ENCODE measurements at regions not wholly inside any gene's neighbourhood (a gene's known extent, or its start where the extent isn't known, plus 50 kb on each side); places are given as distances from the start of the nearest gene placed in this dataset.
"Not testable (repeated sequence)": the region's sequence is repeated elsewhere in the genome, so short reads cannot be mapped to it uniquely, and the experiment has no call there.

- H3K36me3 ChIP-seq (ENCODE audit: control insufficient read depth in 1 of 2, insufficient read depth in 2 of 2, low read length in 1 of 2); H3K4me3 ChIP-seq (ENCODE audit: low read length in 2 of 2); ATAC-seq (ENCODE audit: low FRiP score); intact Hi-C loops (cut with DNase I); H3K27ac ChIP-seq (ENCODE audit: low read depth in 1 of 2, low read length in 2 of 2); DNase-seq; H3K9me3 ChIP-seq (ENCODE audit: control insufficient read depth, low read length); H3K4me1 ChIP-seq (ENCODE audit: control insufficient read depth in 1 of 2, insufficient read depth in 2 of 2, low read length in 2 of 2); H3K27me3 ChIP-seq (ENCODE audit: control insufficient read depth in 1 of 2, insufficient read depth in 2 of 2, low read length in 1 of 2): not testable (repeated sequence)
- 85 to 90% methylated on average over 3 of the region's 3 CpGs for WGBS, 2 donors
These were observed 461.7 kb upstream of the CDH4 start for GRCh38 chr20:60790339-60790738.

GRCh38 chr20:60791823-60792222, 460.2 kb upstream of the CDH4 start:
- DNase-seq, result no peak
- Histone ChIP-seq H3K4me1 (ENCODE audit: control insufficient read depth in 1 of 2, insufficient read depth in 2 of 2, low read length in 2 of 2) (no peaks in the 10 kb centered on the region), H3K27ac (ENCODE audit: low read depth in 1 of 2, low read length in 2 of 2) (no peak overlapping the region), H3K27me3 (ENCODE audit: control insufficient read depth in 1 of 2, insufficient read depth in 2 of 2, low read length in 1 of 2) (no peaks in the 10 kb centered on the region), H3K9me3 (ENCODE audit: control insufficient read depth, low read length) (no peaks in the 10 kb centered on the region), H3K4me3 (ENCODE audit: low read length in 2 of 2) (no peak overlapping the region), H3K36me3 (ENCODE audit: control insufficient read depth in 1 of 2, insufficient read depth in 2 of 2, low read length in 1 of 2) (no peaks in the 10 kb centered on the region)
- no peak for ATAC-seq (ENCODE audit: low FRiP score)
- 81 to 88% methylated on average over 1 of the region's 1 CpG for WGBS, 2 donors
- intact Hi-C loops (cut with DNase I), result no loop called here

GRCh38 chr20:60792941-60793340, 459.1 kb upstream of the CDH4 start:
- intact Hi-C loops (cut with DNase I), result no loop called here
- Histone ChIP-seq H3K4me1 (ENCODE audit: control insufficient read depth in 1 of 2, insufficient read depth in 2 of 2, low read length in 2 of 2) (no peaks in the 10 kb centered on the region), H3K27me3 (ENCODE audit: control insufficient read depth in 1 of 2, insufficient read depth in 2 of 2, low read length in 1 of 2) (no peaks in the 10 kb centered on the region), H3K4me3 (ENCODE audit: low read length in 2 of 2) (no peak overlapping the region), H3K36me3 (ENCODE audit: control insufficient read depth in 1 of 2, insufficient read depth in 2 of 2, low read length in 1 of 2) (no peaks in the 10 kb centered on the region), H3K9me3 (ENCODE audit: control insufficient read depth, low read length) (no peaks in the 10 kb centered on the region), H3K27ac (ENCODE audit: low read depth in 1 of 2, low read length in 2 of 2) (no peak overlapping the region)
- DNase-seq (no peak), ATAC-seq (ENCODE audit: low FRiP score) (no peak)
- 75 to 82% methylated on average over 6 of the region's 6 CpGs for WGBS, 2 donors

GRCh38 chr20:60794674-60795073, 457.4 kb upstream of the CDH4 start:
- H3K4me3 ChIP-seq (ENCODE audit: low read length in 2 of 2), result no peak overlapping the region
- intact Hi-C loops (cut with DNase I), result no loop called here
- H3K4me1 ChIP-seq (ENCODE audit: control insufficient read depth in 1 of 2, insufficient read depth in 2 of 2, low read length in 2 of 2), result no peaks in the 10 kb centered on the region
- no peaks in the 10 kb centered on the region for H3K9me3 ChIP-seq (ENCODE audit: control insufficient read depth, low read length)
- DNase-seq, result no peak
- no peaks in the 10 kb centered on the region for H3K27me3 ChIP-seq (ENCODE audit: control insufficient read depth in 1 of 2, insufficient read depth in 2 of 2, low read length in 1 of 2)
- WGBS, 2 donors, result 77 to 86% methylated on average over 4 of the region's 4 CpGs
- no peak for ATAC-seq (ENCODE audit: low FRiP score)
- no peak overlapping the region for H3K27ac ChIP-seq (ENCODE audit: low read depth in 1 of 2, low read length in 2 of 2)
- H3K36me3 ChIP-seq (ENCODE audit: control insufficient read depth in 1 of 2, insufficient read depth in 2 of 2, low read length in 1 of 2), result no peaks in the 10 kb centered on the region

- Histone ChIP-seq H3K27ac (ENCODE audit: low read depth in 1 of 2, low read length in 2 of 2) (no peak overlapping the region), H3K9me3 (ENCODE audit: control insufficient read depth, low read length) (peaks cover 1% of the 10 kb centered on the region), H3K36me3 (ENCODE audit: control insufficient read depth in 1 of 2, insufficient read depth in 2 of 2, low read length in 1 of 2) (no peaks in the 10 kb centered on the region), H3K4me3 (ENCODE audit: low read length in 2 of 2) (no peak overlapping the region), H3K27me3 (ENCODE audit: control insufficient read depth in 1 of 2, insufficient read depth in 2 of 2, low read length in 1 of 2) (no peaks in the 10 kb centered on the region), H3K4me1 (ENCODE audit: control insufficient read depth in 1 of 2, insufficient read depth in 2 of 2, low read length in 2 of 2) (no peaks in the 10 kb centered on the region)
- intact Hi-C loops (cut with DNase I), result no loop called here
- DNase-seq (no peak), ATAC-seq (ENCODE audit: low FRiP score) (no peak)
- 58 to 73% methylated on average over 1 of the region's 1 CpG for WGBS, 2 donors
These were observed 456.4 kb upstream of the CDH4 start for GRCh38 chr20:60795651-60796050.

- intact Hi-C loops (cut with DNase I), result no loop called here
- ATAC-seq (ENCODE audit: low FRiP score), result no peak
- Histone ChIP-seq H3K27me3 (ENCODE audit: control insufficient read depth in 1 of 2, insufficient read depth in 2 of 2, low read length in 1 of 2) (no peaks in the 10 kb centered on the region), H3K36me3 (ENCODE audit: control insufficient read depth in 1 of 2, insufficient read depth in 2 of 2, low read length in 1 of 2) (no peaks in the 10 kb centered on the region), H3K4me3 (ENCODE audit: low read length in 2 of 2) (no peak overlapping the region), H3K9me3 (ENCODE audit: control insufficient read depth, low read length) (peaks cover 5% of the 10 kb centered on the region), H3K27ac (ENCODE audit: low read depth in 1 of 2, low read length in 2 of 2) (no peak overlapping the region), H3K4me1 (ENCODE audit: control insufficient read depth in 1 of 2, insufficient read depth in 2 of 2, low read length in 2 of 2) (no peaks in the 10 kb centered on the region)
- WGBS, 2 donors, result 62 to 84% methylated on average over 1 of the region's 1 CpG
- DNase-seq, result no peak
These were observed 451.9 kb upstream of the CDH4 start for GRCh38 chr20:60800185-60800584.

GRCh38 chr20:60802676-60803075, 449.4 kb upstream of the CDH4 start:
- intact Hi-C loops (cut with DNase I), result no loop called here
- WGBS, 2 donors, result 53 to 61% methylated on average over 5 of the region's 5 CpGs
- H3K4me3 ChIP-seq (ENCODE audit: low read length in 2 of 2), result no peak overlapping the region
- H3K4me1 ChIP-seq (ENCODE audit: control insufficient read depth in 1 of 2, insufficient read depth in 2 of 2, low read length in 2 of 2), result no peaks in the 10 kb centered on the region
- H3K9me3 ChIP-seq (ENCODE audit: control insufficient read depth, low read length), result peaks cover 5% of the 10 kb centered on the region
- no peaks in the 10 kb centered on the region for H3K27me3 ChIP-seq (ENCODE audit: control insufficient read depth in 1 of 2, insufficient read depth in 2 of 2, low read length in 1 of 2)
- ATAC-seq (ENCODE audit: low FRiP score), result no peak
- no peak for DNase-seq
- H3K27ac ChIP-seq (ENCODE audit: low read depth in 1 of 2, low read length in 2 of 2), result no peak overlapping the region
- no peaks in the 10 kb centered on the region for H3K36me3 ChIP-seq (ENCODE audit: control insufficient read depth in 1 of 2, insufficient read depth in 2 of 2, low read length in 1 of 2)

- Histone ChIP-seq H3K36me3 (ENCODE audit: control insufficient read depth in 1 of 2, insufficient read depth in 2 of 2, low read length in 1 of 2) (no peaks in the 10 kb centered on the region), H3K27me3 (ENCODE audit: control insufficient read depth in 1 of 2, insufficient read depth in 2 of 2, low read length in 1 of 2) (no peaks in the 10 kb centered on the region), H3K27ac (ENCODE audit: low read depth in 1 of 2, low read length in 2 of 2) (no peak overlapping the region), H3K4me1 (ENCODE audit: control insufficient read depth in 1 of 2, insufficient read depth in 2 of 2, low read length in 2 of 2) (no peaks in the 10 kb centered on the region), H3K4me3 (ENCODE audit: low read length in 2 of 2) (no peak overlapping the region), H3K9me3 (ENCODE audit: control insufficient read depth, low read length) (peaks cover 5% of the 10 kb centered on the region)
- WGBS, 2 donors, result 68 to 73% methylated on average over 7 of the region's 7 CpGs
- DNase-seq (no peak), ATAC-seq (ENCODE audit: low FRiP score) (no peak)
- intact Hi-C loops (cut with DNase I), result no loop called here
These were observed 448.6 kb upstream of the CDH4 start for GRCh38 chr20:60803335-60804055.

- H3K27ac ChIP-seq (ENCODE audit: low read depth in 1 of 2, low read length in 2 of 2), result no peak overlapping the region
- H3K4me1 ChIP-seq (ENCODE audit: control insufficient read depth in 1 of 2, insufficient read depth in 2 of 2, low read length in 2 of 2), result no peaks in the 10 kb centered on the region
- intact Hi-C loops (cut with DNase I), result no loop called here
- H3K36me3 ChIP-seq (ENCODE audit: control insufficient read depth in 1 of 2, insufficient read depth in 2 of 2, low read length in 1 of 2), result no peaks in the 10 kb centered on the region
- no peak overlapping the region for H3K4me3 ChIP-seq (ENCODE audit: low read length in 2 of 2)
- WGBS, 2 donors, result 44 to 48% methylated on average over 4 of the region's 4 CpGs
- H3K9me3 ChIP-seq (ENCODE audit: control insufficient read depth, low read length), result peaks cover 5% of the 10 kb centered on the region
- ATAC-seq (ENCODE audit: low FRiP score) (no peak), DNase-seq (no peak)
- H3K27me3 ChIP-seq (ENCODE audit: control insufficient read depth in 1 of 2, insufficient read depth in 2 of 2, low read length in 1 of 2), result no peaks in the 10 kb centered on the region
These were observed 447.7 kb upstream of the CDH4 start for GRCh38 chr20:60804240-60804917.
